HG03558 (cell line): ENCODE measurements at regions not wholly inside any gene's neighbourhood (a gene's known extent, or its start where the extent isn't known, plus 50 kb on each side); places are given as distances from the start of the nearest gene placed in this dataset.
"Not testable (repeated sequence)": the region's sequence is repeated elsewhere in the genome, so short reads cannot be mapped to it uniquely, and the experiment has no call there.

ENCODE experiments used
- ATAC-seq: cut with Tn5 transposase; IDR thresholded peaks from one replicate; pipeline ENCODE4 v1.9.1; 2021; ENCODE audit warnings: moderate number of reproducible peaks; ENCODE audit not compliant: unreplicated experiment; ENCODE audit errors: extremely low read depth

GRCh38 chr15:22194739-22195617 lies 114.7 kb downstream of the OR4M2 start:
- not testable (repeated sequence) for ATAC-seq

DNA sequence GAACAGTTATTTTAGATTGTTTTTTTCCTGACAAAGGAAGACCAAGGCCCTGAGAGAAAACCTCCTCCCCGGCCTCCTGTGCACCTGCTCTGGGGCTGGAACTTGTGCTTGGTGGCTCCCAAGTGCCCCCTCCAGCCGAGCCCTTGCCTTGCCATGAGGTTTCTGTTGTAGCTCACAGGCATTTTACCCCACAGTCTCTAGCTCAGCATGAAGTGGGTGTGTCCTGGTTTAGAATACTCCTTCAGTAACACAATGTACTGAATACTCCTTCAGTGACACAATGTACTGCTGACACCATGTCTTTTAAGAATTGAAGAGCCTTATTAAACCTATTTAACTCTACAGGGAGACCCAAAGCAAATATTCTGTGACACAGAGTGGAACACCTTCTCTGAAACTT lies 116.1 kb downstream of the OR4M2 start:
- not testable (repeated sequence) for ATAC-seq

DNA sequence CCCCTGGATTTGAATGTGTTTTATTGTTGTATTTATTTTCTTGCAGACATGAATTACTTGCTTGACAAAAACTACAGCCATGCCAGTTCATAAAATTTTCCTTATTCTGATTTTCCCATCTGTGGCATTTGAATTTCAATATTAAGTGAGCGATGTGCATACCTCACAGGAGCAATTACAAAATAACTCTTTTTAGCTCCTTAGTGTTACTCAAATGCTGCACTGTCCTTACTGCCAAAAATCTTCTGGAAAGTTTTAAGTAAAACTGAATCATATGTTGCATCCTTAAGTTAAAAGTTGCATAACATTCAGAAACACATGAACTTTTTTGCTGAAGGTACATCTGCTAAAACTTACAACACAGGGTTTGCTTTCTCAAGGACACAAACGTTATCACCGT lies 120.1 kb downstream of the OR4M2 start:
- ATAC-seq: not testable (repeated sequence)

DNA sequence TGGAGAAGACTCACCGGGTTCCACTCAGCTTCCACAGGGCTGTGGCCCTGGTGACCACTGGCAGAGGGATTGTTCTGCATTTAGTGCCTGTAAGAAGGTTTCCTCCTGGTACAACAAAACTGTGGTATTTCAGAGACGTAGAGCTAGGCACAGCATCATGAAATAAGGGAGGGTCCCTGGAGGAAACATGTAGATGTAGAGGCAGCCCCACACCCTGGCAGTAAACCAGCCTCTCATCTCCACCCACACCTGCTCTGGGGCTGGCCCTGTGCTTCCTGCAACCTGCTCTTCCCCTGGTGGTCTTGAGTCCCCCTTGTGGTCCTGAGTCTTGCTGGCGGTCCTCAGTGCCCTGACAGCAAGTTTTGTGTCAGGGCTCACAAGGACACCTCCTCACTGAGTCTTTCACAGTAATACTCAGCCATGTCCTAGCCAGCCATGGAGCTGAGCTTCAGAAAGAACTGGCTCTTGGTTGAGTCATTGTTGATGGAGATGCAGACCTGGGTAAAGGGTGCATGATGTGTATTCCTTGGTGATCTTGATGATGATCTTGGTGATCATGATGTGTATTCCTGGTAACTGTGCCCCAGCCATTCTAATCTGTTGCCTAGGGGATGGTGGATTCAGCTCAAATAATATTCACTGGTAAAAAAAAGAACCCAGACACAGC lies 121.8 kb downstream of the OR4M2 start:
- not testable (repeated sequence) for ATAC-seq

- not testable (repeated sequence) for ATAC-seq
Observed at GRCh38 chr15:22203208-22203607, 122.9 kb downstream of the OR4M2 start.

DNA sequence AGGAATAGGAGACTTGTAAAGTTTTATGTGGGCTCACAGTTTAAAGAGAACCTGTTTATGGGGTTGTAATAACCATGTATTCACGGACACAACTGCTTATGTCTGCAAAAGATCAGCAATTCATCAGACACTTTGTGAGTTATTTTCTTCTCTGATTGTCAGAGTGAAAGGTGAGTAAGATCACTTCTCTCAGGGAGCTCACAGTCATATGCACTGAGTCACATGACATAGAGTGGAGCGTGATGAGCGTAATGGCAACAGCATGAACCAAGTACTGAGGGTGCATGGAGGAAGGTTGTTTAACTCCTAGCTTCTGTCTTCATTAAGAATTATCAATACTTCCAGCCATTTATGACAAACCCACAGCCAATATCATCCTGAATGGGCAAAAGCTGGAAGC lies 128.8 kb downstream of the OR4M2 start:
- not testable (repeated sequence) for ATAC-seq

DNA sequence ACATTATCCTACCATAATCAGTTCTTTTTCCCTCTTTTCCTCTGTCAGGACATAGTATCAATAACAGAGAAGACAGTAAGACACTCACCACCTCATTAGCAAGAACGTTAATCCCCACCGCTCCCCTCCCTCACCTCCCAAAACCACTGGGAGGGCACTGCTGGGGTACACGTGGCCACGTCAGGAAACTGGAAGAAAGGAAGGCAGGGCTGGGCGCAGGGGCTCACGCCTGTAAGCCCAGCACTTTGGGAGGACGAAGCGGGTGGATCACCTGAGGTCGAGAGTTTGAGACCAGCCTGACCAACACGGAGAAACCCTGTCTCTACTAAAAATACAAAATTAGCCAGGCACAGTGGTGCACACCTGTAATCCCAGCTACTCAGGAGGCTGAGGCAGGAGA lies 142.3 kb downstream of the OR4M2 start:
- not testable (repeated sequence) for ATAC-seq

DNA sequence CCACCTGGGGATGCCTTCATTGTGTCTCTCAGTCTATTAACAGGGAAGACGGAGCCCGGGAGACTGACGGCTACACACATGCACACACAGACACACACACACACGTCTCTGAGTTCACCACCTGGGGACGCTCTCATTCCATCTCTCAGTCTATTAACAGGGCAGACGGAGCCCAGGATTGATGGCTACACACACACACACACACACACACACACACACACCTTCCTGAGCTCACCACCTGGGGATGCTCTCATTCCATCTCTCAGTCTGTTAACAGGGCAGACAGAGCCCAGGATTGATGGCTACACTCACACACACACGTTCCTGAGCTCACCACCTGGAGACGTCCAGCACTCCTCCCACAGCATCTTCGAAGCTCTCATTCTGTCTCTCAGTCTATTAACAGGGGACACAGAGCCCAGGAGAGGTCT lies 143.9 kb downstream of the OR4M2 start:
- no peak for ATAC-seq

DNA sequence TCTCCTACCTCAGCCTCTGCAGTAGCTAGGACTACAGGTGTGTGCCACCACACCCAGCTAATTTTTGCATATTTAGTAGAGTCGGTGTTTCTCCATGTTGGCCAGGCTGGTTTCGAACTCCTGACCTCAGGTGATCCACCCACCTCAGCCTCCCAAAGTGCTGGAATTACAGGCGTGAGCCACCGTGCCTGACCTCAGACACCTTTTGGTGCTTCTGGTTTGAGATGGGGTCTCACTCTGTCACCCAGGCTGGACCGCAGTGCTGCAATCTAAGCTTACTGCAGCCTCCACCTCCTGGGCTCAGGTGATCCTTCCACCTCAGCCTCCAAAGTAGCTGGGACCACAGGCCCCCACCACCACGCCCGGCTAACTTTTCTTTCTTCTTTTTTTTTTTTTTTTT lies 144.6 kb downstream of the OR4M2 start:
- ATAC-seq: not testable (repeated sequence)

DNA sequence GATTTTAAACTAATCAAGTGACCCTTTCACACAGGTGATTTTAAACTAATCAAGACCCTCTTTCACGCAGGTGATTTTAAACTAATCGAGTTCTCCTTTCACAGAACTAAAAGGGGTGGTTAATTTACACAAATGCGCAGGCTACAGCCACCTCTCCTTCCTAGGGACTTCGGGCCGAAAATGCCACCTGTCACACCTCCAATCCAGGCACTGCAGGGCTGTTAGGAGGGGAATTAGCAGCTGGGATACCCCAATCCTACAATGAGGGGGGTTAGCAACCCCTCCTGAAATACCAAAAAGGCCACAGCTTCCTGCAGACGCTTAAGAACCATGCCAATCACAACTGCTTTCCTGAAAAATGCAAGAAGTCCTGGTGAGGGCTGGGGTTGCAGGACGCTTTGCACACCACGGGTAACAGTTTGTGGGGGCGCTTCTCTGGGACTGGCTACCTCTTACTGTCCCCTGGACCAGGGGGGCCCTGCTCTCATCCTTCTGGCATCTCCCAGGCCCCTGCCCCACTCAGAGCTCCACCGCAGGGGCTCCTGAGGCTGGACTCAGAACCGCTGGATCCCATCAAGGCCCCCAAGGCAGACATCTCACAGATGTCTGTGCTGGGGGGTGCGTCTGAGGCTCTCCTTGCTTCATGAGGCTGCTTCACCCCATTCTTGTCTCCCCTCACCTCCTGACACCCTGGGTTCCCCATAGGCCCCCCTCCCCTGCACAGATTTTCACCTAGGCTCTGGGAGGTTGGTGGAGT lies 145.9 kb downstream of the OR4M2 start:
- ATAC-seq: no peak

DNA sequence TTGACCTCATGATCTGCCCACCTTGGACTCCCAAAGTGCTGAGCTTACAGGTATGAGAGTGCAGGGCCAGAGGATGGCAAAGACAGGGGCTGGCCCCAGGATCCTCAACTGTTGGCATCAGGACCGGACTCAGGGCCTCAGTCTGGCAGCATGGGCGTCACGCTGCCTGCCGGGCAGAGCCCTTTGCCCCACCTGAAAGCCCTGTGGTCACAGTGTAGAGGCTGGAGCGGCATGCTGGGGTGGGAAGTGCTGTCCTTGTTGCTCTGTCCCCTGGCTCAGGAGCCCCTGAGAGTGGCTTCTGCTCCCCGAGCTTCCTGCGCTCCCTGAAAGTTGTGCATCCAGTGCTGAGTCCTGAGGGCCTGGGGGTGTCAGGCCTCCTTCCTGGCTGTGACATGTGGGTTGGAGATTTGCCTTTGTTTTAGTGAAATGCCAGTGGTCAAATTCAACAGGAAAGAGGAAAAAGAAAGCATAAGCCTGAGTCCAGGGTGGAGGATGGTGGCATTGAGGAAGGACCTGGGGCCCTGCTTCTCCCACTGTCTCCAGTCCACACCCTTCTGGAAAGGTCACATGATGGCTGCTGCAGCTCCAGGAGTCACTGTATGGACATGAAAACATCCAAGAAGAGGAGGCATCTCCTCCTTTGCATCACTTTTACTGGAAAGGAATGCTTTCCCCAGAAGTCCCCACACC lies 147.2 kb downstream of the OR4M2 start:
- no peak for ATAC-seq

- ATAC-seq: no peak
Observed at GRCh38 chr15:22228101-22228762, 147.9 kb downstream of the OR4M2 start.

GRCh38 chr15:22229990-22230819 lies 149.9 kb downstream of the OR4M2 start:
- ATAC-seq: no peak

DNA sequence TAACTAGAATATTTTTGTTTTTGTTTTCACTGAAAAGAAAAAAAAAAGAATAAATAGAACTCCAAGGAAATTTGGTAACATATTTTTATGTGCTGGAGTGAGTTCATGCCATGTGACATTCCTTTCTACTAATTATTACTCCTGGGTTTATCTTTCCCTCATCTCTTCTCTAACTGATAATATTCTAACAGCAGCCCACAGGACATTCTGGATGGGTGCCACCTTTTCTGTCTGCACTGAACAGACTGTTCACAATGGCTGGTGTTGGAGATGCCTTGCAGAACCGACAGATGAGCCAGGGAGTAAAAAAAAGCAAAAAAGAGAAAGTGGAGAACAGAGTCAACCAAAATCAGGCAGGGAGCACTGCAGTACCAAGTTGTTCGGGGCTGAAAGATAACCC lies 151.3 kb downstream of the OR4M2 start:
- ATAC-seq: no peak

DNA sequence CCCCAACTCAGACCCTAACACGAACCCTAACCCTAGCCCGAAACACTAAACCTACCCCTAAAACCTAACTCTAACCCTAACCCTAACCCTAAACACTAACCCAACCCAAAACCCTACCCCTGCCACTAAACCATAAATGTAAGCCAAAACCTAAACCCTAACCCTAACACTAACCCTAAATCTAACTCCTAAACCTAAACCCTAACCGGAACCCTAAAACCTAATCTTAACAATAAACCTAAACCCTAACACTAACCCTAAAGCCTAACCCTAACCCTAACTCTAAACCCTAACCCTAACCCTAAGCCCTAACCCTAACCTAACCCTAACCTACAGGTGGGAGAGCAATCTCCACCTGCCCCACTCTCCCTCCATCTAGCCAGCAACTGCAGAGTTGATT lies 152.3 kb downstream of the OR4M2 start:
- ATAC-seq: no peak

DNA sequence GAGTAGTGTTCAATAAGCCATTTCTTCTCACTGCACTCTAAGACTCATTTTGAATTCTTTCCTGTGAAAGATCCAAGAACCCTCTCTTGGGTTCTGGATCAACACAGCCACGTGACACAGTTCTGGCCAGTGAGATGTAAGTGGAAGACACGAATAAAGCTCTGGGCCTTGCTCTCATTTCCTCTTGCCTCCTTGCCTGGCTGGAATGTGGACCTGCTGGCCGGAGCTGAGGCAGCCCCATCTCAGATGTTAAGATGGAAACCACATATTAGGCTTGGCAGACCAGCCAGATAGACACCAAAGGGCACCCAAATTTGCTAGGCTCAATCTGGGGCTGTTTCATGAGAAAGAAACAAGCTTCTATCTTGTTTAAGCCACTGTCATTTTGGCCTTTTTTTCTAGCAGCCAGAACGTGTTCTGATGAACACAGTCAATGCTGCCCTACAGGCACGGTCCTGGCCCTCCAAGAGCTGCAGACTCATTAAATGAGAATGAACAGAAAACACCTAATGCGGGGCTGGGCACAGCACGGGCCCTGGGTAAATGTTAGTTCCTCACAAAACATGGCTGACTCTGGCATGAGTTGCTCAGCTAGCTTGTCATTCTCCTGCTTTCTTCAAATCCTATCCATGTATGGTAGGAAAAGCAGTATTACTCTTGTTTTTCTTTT lies 155.1 kb downstream of the OR4M2 start:
- not testable (repeated sequence) for ATAC-seq

DNA sequence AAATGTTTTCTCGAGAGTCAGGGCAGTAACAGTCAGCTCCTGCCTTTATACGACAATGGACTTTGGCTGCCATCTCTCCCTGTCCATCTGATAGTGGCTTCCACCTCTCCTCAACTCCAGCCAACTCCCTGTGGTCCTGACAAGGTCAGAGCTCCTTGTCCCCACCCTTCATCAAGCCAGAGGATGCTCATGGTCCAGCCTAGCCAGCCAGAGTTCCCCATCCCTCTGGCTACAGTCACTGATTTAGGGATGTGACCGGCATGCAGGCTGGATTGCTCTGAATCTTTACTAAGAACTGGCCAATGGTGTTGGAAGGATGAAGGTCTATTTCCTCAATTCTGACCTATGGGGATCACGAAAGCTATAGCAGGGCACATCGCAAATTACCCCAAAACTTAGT lies 156.1 kb downstream of the OR4M2 start:
- no peak for ATAC-seq

DNA sequence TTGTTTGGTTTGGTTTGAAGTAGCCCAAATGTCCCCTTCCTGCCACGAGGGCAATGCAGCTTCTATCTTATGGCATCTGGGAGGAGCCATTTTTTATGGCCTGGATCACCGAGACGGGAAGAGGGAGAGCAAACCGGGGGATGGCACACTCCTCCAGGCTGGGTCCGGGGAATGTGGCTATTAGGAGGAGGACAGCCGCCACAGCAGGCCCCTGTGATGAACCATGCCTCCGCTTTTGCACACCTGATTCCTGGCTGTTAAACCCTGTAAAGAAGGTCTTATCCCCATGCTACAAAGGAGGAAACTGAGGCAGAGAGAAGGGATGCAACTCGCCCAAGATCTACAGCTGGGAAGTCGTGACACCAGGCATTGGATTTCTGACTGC lies 157.6 kb downstream of the OR4M2 start:
- no peak for ATAC-seq
